GF-D8 (cell line): ENCODE measurements at regions not wholly inside any gene's neighbourhood (a gene's known extent, or its start where the extent isn't known, plus 50 kb on each side); places are given as distances from the start of the nearest gene placed in this dataset.

Source experiments
- DNase-seq: peaks from one replicate; lab custom pipeline; 2025; lab: John Stamatoyannopoulos, UW

DNA sequence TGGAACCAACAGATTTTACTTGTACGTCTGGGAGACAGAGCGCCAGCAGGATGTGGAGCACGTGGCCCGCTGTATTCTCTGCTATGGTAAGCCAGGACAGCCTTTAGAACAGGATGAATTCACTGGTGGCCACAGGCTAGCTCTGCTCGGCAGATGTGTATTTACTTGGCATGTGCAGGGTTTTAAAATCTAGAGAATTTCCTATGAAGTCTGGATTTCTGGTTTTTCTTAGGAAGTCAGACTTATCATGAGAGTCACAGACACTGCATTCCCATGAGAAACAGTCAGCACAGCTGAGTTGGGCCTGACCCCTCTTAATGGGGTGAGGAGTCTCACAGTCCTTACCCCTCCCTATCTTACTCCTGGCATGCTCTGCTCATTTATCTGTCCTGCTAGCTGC is 84.6 kb upstream of the COL6A5 start:
- DNase-seq, result no peak

DNA sequence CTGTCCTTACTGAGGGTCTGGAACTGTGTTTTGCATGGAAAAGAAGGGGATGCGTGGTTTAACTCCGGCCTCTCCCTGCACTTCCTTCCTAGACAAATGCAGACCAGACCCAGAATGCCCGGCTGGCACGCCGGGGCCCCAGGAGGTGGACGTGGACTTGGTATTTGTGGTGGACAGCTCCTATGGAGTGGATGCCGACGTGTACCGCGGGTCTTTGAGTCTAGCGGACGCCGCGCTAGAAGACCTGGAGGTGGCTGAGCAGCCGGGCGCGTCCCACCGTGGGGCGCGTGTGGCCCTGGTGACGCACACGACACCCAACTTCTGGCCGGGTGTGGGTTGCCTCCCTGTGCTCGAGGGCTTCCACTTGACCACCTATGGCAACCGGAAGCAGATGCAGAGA is 81.8 kb upstream of the COL6A5 start:
- DNase-seq, result no peak

DNA sequence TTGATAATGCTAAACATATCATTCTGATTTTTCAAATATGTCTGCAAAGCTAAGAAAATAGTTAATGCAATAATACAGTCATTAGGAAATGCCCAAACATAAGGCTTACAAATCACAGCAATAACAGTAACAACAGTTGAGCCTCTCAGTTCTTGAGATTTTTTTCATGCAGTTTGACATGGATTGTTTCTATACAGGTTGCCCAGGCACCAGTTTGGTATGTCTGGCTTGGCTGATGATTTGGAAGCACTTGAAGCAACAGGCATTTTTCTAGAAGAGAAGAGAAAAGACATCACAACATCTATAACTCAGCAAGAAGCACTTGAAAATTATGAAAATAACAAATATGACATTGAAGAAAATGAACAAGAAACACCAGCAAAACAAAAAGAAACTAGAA is 78.7 kb upstream of the COL6A5 start:
- DNase-seq, result no peak

DNA sequence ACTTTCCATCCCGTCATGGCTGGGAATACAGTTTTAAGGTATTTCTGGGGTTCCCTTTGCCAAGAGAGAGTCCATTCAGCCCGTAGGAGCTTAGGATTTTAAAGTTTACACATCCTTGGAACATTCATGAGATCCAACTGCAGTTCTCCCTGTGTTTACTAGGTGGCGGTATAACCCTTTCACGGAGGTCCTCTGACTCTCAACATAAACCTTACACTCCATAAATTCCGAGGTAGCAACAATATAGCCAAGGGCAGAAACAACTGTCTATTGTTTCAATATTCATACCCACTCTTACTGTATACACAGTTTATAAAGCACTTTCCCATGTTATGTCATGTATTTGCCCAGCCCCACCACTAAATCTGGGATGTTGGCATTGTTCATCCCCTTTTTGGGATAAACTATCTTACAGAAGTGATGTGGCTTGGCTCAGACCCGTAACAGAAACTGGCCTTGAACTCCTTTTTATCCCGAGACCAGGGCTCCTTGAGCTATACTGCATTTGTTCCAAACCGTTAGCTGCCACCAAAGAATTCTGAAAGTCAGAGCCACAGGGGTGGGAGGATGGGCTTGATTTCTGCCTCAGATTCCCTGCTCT is 69.2 kb upstream of the COL6A5 start:
- peak; percentile 2 for DNase-seq

DNA sequence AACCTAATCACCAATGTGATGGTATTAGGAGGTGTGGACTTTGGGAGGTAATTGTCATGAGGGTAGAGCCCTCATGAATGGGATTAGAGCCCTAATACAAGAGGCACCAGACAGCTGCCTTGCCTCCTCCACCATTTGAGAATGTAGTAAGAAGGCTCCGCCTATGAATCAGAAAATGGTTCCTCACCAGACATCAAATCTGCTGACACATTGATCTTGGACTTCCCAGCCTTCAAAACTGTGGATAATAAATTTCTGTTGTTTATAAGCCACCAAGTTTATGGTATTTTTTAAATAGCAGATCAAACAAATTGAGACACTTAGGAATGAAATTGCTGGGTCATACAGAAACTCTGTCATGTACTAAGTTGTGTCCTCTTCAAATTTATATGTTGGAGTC is 56.8 kb upstream of the COL6A5 start:
- no peak for DNase-seq

DNA sequence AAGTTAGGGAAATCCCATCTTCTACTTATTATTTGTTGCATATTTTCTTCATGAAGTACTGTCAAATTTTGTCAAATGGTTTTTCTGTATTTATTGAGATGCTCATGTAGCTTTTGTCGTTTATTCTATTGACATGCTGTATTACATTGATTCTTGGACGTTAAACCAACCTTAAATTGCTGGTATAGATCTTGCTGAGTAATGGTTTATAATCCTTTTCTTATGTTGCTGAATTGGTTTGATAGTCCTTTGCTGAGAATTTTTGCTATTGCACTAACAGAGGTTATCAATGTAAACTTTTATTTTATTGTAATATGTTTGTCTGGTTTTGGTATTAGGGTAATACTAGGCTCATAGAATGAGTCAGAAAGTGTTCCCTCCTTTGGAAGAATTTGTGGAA is 54.3 kb upstream of the COL6A5 start:
- no peak for DNase-seq

DNA sequence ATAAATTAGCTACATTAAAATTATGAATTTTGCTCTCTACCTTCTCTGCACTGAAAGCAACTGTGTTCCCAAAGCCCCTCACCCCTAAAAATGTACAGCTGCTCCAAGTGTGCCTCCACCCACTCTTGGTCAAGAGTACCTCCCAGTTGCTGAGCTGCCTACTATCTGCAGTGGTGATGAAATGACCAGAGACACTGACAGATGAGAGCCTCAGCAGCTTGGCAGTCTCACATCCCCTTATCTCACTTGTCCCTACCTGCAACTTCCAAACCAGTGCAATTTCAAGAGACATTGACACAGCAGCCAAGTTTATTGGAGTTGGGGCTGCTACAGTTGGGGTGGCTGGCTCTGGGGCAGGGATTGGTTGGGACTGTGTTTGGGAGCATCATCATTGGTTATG is 52.2 kb upstream of the COL6A5 start:
- DNase-seq, result no peak
